OCI-LY3 (cell line): ENCODE measurements at regions not wholly inside any gene's neighbourhood (a gene's known extent, or its start where the extent isn't known, plus 50 kb on each side); places are given as distances from the start of the nearest gene placed in this dataset.

Experiments used
- H2AFZ ChIP-seq: fragments of 200-600, 300-600 bp; shearing (Covaris generic); 2 replicates; pipeline ENCODE4 v1.6.0; 2014; ENCODE audit warnings: antibody characterized with exemption, low read depth, low read length
- H3K27ac ChIP-seq: fragments of 200-600, 300-600 bp; sonication (generic); 2 replicates; pipeline ENCODE4 v1.5.1; 2014; ENCODE audit warnings: mild to moderate bottlenecking, low read length, moderate library complexity, mixed read lengths
- H3K27me3 ChIP-seq: fragments of 200-600, 300-600 bp; sonication (generic); 2 replicates; pipeline ENCODE4 v1.6.1; 2014; ENCODE audit warnings: low read depth, low read length, mixed read lengths
- H3K36me3 ChIP-seq: fragments of 200-600, 300-600 bp; sonication (generic); replicated peaks from 2 replicates; pipeline ENCODE3; 2014; ENCODE audit warnings: low read depth, low read length, mixed read lengths
- H3K4me1 ChIP-seq: fragments of 300-600, 200-600 bp; sonication (generic); 2 replicates; pipeline ENCODE4 v1.6.1; 2014; ENCODE audit warnings: low read length, mixed read lengths
- H3K4me2 ChIP-seq: fragments of 200-600, 300-600 bp; sonication (generic); 2 replicates; pipeline ENCODE4 v1.6.1; 2014; ENCODE audit warnings: low read length, mixed read lengths
- H3K4me3 ChIP-seq: fragments of 300-600, 200-600 bp; sonication (generic); 2 replicates; pipeline ENCODE4 v1.5.1; 2014; ENCODE audit warnings: antibody characterized with exemption, mild to moderate bottlenecking, low read length, moderate library complexity
- H3K79me2 ChIP-seq: fragments of 300-600, 200-600 bp; shearing (Covaris generic); 2 replicates; pipeline ENCODE4 v1.6.1; 2014; ENCODE audit warnings: mild to moderate bottlenecking, low read length, mixed read lengths
- H3K9ac ChIP-seq: fragments of 300-600, 200-600 bp; shearing (Covaris generic); 2 replicates; pipeline ENCODE4 v1.6.0; 2014; ENCODE audit warnings: mild to moderate bottlenecking, low read length, moderate library complexity
- H3K9me3 ChIP-seq: fragments of 200-600, 300-600 bp; shearing (Covaris generic); 2 replicates; pipeline ENCODE4 v1.6.1; 2014; ENCODE audit warnings: low read length, mixed read lengths; ENCODE audit not compliant: insufficient read depth
- H4K20me1 ChIP-seq: fragments of 200-600, 300-600 bp; sonication (generic); 2 replicates; pipeline ENCODE4 v1.6.1; 2016; ENCODE audit warnings: low read length, mixed read lengths; ENCODE audit not compliant: insufficient read depth
- EZH2phosphoT487 ChIP-seq: fragments of 200-600 bp; shearing (Covaris generic); IDR thresholded peaks from 2 replicates; pipeline ENCODE4 v1.6.1; 2018; ENCODE audit warnings: antibody characterized with exemption, mixed run types, low read depth
- TF ChIP-seq, protein P1 (sequence below): fragments of 200-600, 300-600 bp; sonication (generic); IDR thresholded peaks from 2 replicates; pipeline ENCODE4 v1.5.1; 2014; ENCODE audit warnings: antibody characterized with exemption, low read length, low read depth

GRCh38 chr4:14679906-14680305 is 322.4 kb upstream of the CPEB2 start:
- no peak overlapping the region for H3K9ac ChIP-seq
- H3K79me2 ChIP-seq, result no peaks in the 10 kb centered on the region
- H3K4me1 ChIP-seq, result no peaks in the 10 kb centered on the region
- H3K9me3 ChIP-seq, result no peaks in the 10 kb centered on the region
- H4K20me1 ChIP-seq, result no peaks in the 10 kb centered on the region
- H3K4me2 ChIP-seq, result no peak overlapping the region
- H2AFZ ChIP-seq, result no peak overlapping the region
- TF ChIP-seq EZH2phosphoT487, result no peak
- TF ChIP-seq, protein P1, sequence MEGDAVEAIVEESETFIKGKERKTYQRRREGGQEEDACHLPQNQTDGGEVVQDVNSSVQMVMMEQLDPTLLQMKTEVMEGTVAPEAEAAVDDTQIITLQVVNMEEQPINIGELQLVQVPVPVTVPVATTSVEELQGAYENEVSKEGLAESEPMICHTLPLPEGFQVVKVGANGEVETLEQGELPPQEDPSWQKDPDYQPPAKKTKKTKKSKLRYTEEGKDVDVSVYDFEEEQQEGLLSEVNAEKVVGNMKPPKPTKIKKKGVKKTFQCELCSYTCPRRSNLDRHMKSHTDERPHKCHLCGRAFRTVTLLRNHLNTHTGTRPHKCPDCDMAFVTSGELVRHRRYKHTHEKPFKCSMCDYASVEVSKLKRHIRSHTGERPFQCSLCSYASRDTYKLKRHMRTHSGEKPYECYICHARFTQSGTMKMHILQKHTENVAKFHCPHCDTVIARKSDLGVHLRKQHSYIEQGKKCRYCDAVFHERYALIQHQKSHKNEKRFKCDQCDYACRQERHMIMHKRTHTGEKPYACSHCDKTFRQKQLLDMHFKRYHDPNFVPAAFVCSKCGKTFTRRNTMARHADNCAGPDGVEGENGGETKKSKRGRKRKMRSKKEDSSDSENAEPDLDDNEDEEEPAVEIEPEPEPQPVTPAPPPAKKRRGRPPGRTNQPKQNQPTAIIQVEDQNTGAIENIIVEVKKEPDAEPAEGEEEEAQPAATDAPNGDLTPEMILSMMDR, result no peak
- no peaks in the 10 kb centered on the region for H3K27me3 ChIP-seq
- no peak overlapping the region for H3K27ac ChIP-seq
- H3K4me3 ChIP-seq, result no peak overlapping the region
- H3K36me3 ChIP-seq, result no peaks in the 10 kb centered on the region

- H3K9ac ChIP-seq, result no peak overlapping the region
- H3K79me2 ChIP-seq, result no peaks in the 10 kb centered on the region
- H3K4me1 ChIP-seq, result no peaks in the 10 kb centered on the region
- H4K20me1 ChIP-seq, result no peaks in the 10 kb centered on the region
- no peak overlapping the region for H3K4me3 ChIP-seq
- no peak overlapping the region for H3K4me2 ChIP-seq
- H3K27ac ChIP-seq, result no peak overlapping the region
- no peak overlapping the region for H2AFZ ChIP-seq
- no peaks in the 10 kb centered on the region for H3K27me3 ChIP-seq
- no peaks in the 10 kb centered on the region for H3K36me3 ChIP-seq
- TF ChIP-seq EZH2phosphoT487, result no peak
- no peaks in the 10 kb centered on the region for H3K9me3 ChIP-seq
Observed at GRCh38 chr4:14681330-14681729, 321.0 kb upstream of the CPEB2 start.

DNA sequence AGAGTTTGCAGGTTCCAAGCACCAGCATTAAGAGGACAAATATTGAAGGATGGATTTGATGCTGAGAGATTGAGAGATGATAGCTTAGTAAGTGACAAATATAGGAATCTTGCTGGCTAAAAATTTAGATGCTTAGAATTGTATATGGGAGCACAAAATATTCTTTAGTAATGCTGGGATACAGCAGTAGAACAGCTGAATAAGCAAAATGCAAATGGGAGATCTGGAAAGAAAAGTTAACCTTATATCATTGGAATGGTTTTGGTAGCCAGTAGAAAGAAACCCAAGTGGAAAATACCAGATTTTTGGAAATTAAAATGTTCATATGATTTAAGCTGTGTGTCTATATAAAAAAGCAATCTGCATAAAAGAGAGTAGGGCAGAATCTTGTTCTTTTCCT is 308.6 kb upstream of the CPEB2 start:
- Histone ChIP-seq H2AFZ (no peak overlapping the region), H3K4me2 (no peak overlapping the region), H3K79me2 (no peaks in the 10 kb centered on the region), H3K9ac (no peak overlapping the region), H3K9me3 (no peaks in the 10 kb centered on the region), H3K4me1 (no peaks in the 10 kb centered on the region), H3K4me3 (no peak overlapping the region), H3K27ac (no peak overlapping the region), H4K20me1 (no peaks in the 10 kb centered on the region), H3K27me3 (no peaks in the 10 kb centered on the region), H3K36me3 (no peaks in the 10 kb centered on the region)
- no peak for TF ChIP-seq EZH2phosphoT487
- TF ChIP-seq, protein P1, result no peak

- Histone ChIP-seq H3K27ac (no peak overlapping the region), H2AFZ (no peak overlapping the region), H3K27me3 (no peaks in the 10 kb centered on the region), H3K9ac (no peak overlapping the region), H3K9me3 (no peaks in the 10 kb centered on the region), H3K4me2 (no peak overlapping the region), H3K79me2 (no peaks in the 10 kb centered on the region), H3K4me1 (no peaks in the 10 kb centered on the region), H3K4me3 (no peak overlapping the region), H4K20me1 (no peaks in the 10 kb centered on the region), H3K36me3 (no peaks in the 10 kb centered on the region)
- no peak for TF ChIP-seq EZH2phosphoT487
Observed at GRCh38 chr4:14695095-14695845, 307.0 kb upstream of the CPEB2 start.

DNA sequence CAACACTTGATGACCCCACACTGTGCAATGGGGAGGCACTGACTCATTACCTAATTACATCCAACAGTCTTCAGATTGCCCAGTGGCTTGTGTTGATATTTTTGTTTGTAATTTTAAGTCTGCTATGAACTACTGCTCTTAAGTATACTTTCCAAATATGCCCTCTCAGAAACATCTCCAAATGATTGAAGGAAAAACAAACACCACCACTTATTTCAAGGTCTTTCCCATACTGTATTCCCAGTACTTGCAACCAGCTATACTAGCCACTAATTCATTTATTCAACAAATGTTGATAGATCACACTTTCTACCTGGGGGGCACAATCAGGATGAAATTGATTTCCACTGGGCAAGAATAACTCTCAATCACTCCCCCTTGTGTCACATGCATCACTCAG is 302.2 kb upstream of the CPEB2 start:
- Histone ChIP-seq H3K9ac (no peak overlapping the region), H3K4me1 (no peaks in the 10 kb centered on the region), H3K27ac (no peak overlapping the region), H4K20me1 (no peaks in the 10 kb centered on the region), H3K27me3 (no peaks in the 10 kb centered on the region), H2AFZ (no peak overlapping the region), H3K36me3 (no peaks in the 10 kb centered on the region), H3K4me2 (no peak overlapping the region), H3K4me3 (no peak overlapping the region), H3K9me3 (no peaks in the 10 kb centered on the region), H3K79me2 (no peaks in the 10 kb centered on the region)
- TF ChIP-seq EZH2phosphoT487, result no peak
- TF ChIP-seq, protein P1, result no peak
